ENCODE measurements at regions not wholly inside any gene's neighbourhood (a gene's known extent, or its start where the extent isn't known, plus 50 kb on each side); places are given as distances from the start of the nearest gene placed in this dataset.

DNA sequence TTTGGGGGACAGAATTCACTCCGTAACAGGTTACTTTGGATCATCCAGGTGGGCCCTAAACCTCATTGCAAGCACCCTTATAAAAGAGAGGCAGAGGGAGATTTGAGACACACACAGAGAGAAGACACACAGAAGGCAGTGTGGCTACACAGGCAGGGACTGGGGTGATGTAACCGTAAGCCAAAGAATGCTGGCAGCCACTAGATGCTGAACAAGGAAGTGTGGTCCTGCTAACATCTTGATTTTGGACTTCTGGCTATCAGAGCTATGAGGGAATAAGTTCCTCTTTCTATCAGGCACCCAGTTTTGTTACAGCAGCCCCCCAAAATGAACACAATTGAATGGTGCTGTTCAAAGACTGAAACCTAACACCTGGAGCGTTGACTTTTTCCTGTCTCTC, 191.3 kb upstream of the MYLIP start:
- no peak for TF ChIP-seq POLR2A (IDR thresholded peaks at IDR 0.05; ENCODE audit: low read length)
- TF ChIP-seq GATA1 (IDR thresholded peaks at IDR 0.05; ENCODE audit: low read depth, low read length) = no peak
